ENCODE measurements at regions not wholly inside any gene's neighbourhood (a gene's known extent, or its start where the extent isn't known, plus 50 kb on each side); places are given as distances from the start of the nearest gene placed in this dataset.
A peak's percentile ranks its signal among the peaks of the same experiment; 100 is the strongest.

- TF ChIP-seq FOS (IDR thresholded peaks at IDR 0.05; ENCODE audit: low read depth, low read length) (no peak), MXI1 (IDR thresholded peaks at IDR 0.05; ENCODE audit: borderline replicate concordance, low read depth, low read length) (no peak), NFE2L2 (IDR thresholded peaks at IDR 0.05; ENCODE audit: low read depth, low read length) (no peak)
- TF ChIP-seq, protein P1, sequence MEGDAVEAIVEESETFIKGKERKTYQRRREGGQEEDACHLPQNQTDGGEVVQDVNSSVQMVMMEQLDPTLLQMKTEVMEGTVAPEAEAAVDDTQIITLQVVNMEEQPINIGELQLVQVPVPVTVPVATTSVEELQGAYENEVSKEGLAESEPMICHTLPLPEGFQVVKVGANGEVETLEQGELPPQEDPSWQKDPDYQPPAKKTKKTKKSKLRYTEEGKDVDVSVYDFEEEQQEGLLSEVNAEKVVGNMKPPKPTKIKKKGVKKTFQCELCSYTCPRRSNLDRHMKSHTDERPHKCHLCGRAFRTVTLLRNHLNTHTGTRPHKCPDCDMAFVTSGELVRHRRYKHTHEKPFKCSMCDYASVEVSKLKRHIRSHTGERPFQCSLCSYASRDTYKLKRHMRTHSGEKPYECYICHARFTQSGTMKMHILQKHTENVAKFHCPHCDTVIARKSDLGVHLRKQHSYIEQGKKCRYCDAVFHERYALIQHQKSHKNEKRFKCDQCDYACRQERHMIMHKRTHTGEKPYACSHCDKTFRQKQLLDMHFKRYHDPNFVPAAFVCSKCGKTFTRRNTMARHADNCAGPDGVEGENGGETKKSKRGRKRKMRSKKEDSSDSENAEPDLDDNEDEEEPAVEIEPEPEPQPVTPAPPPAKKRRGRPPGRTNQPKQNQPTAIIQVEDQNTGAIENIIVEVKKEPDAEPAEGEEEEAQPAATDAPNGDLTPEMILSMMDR (conservative IDR thresholded peaks at IDR 0.05; ENCODE audit: low read depth, low read length): 0 out of 2 replicates have a peak, but pooled peaks have one; percentile 11
- Histone ChIP-seq H4K5ac (ENCODE audit: low read depth, low read length) (no peak overlapping the region), H4K8ac (ENCODE audit: low read depth in 2 of 2, low read length in 2 of 2) (no peak overlapping the region), H2BK120ac (ENCODE audit: low read depth, low read length) (no peak overlapping the region), H2BK20ac (ENCODE audit: low read depth, low read length) (no peak overlapping the region), H3K4me1 (ENCODE audit: control insufficient read depth, insufficient read depth, low read length) (no peaks in the 10 kb centered on the region), H3K14ac (replicated peaks; ENCODE audit: low read depth, low read length) (no peak overlapping the region), H3K27ac (ENCODE audit: insufficient read depth, low read length) (no peak overlapping the region), H3K4me3 (ENCODE audit: insufficient read depth, low read depth, low read length) (no peak overlapping the region), H3K56ac (ENCODE audit: extremely low read depth, insufficient read depth, low read length) (no peak overlapping the region), H3K79me1 (ENCODE audit: low read depth in 1 of 2, low read length in 2 of 2) (no peaks in the 10 kb centered on the region), H2AK5ac (ENCODE audit: low read depth, low read length) (no peak overlapping the region), H3K4ac (ENCODE audit: low read depth, low read length) (no peak overlapping the region), H3K27me3 (ENCODE audit: control insufficient read depth, insufficient read depth, low read length) (no peaks in the 10 kb centered on the region), H3K9me1 (ENCODE audit: insufficient read depth, low read length) (no peaks in the 10 kb centered on the region), H3K36me3 (ENCODE audit: control insufficient read depth, insufficient read depth, low read length) (no peaks in the 10 kb centered on the region), H2BK5ac (ENCODE audit: low read depth, low read length, poor library complexity, severe bottlenecking) (no peak overlapping the region), H3K4me2 (ENCODE audit: low read depth, low read length) (no peak overlapping the region), H3K23ac (ENCODE audit: low read depth, low read length) (no peak overlapping the region), H4K91ac (ENCODE audit: insufficient read depth, low read depth, low read length) (no peak overlapping the region), H2AK9ac (replicated peaks; ENCODE audit: low read depth, low read length, poor library complexity) (no peak overlapping the region), H4K20me1 (ENCODE audit: insufficient read depth, low read length) (no peaks in the 10 kb centered on the region), H3K9ac (ENCODE audit: low read depth, low read length) (no peak overlapping the region), H2BK15ac (ENCODE audit: low read depth, low read length) (no peak overlapping the region), H2AFZ (replicated peaks; ENCODE audit: low read length, poor library complexity) (no peak overlapping the region), H3K18ac (ENCODE audit: low read depth, low read length) (no peak overlapping the region), H3K9me3 (ENCODE audit: control insufficient read depth, insufficient read depth, low read length) (peaks cover 5% of the 10 kb centered on the region; the same call in 1 of the 2 replicates)
- dilution Hi-C loops (cut with HindIII; ENCODE audit: low sequenced_read_pairs, unreplicated experiment) (no loop called here), intact Hi-C loops (cut with micrococcal nuclease) (loop anchor here (1.0 kb wide), 1 partner anchor 453 kb away; no protein-coding TSS in a partner anchor), in situ Hi-C loops (cut with MboI; ENCODE audit: low sequenced_read_pairs) (no loop called here)
- no CpG with 5 or more reads among the region's 4 CpGs for WGBS, 2 experiments (ENCODE audit: extremely low coverage in 2 of 2, insufficient read length in 1 of 2)
- no TSS peak for BruUV-seq (replicated peaks)
- DNase-seq (no peak), ATAC-seq (ENCODE audit: low read depth) (no peak)
- ChIA-PET POLR2A (ENCODE audit: unreplicated experiment) (no interaction called here), CTCF (interaction anchor here (0.6 kb wide), 1 partner anchor 27 kb away, joined by 3 read pairs; no protein-coding TSS in a partner anchor)
Measured at GRCh38 chr5:104800440-104801048, 1238.0 kb upstream of the NUDT12 start.

Data from IMR-90 (cell line).